ENCODE measurements at regions not wholly inside any gene's neighbourhood (a gene's known extent, or its start where the extent isn't known, plus 50 kb on each side); places are given as distances from the start of the nearest gene placed in this dataset.

GRCh38 chr4:138675685-138676084 is 339.9 kb upstream of the NOCT start:
- TF ChIP-seq CTCF (optimal IDR thresholded peaks at IDR 0.05 in 1 of 3, IDR thresholded peaks at IDR 0.05 in 1 of 3, conservative IDR thresholded peaks at IDR 0.05 in 1 of 3; ENCODE audit: extremely low read depth in 1 of 3, insufficient read depth in 2 of 3, low read length in 3 of 3) (no peak), EZH2 (IDR thresholded peaks at IDR 0.05; ENCODE audit: low read length) (no peak)
